ENCODE measurements at regions not wholly inside any gene's neighbourhood (a gene's known extent, or its start where the extent isn't known, plus 50 kb on each side); places are given as distances from the start of the nearest gene placed in this dataset.
A peak's percentile ranks its signal among the peaks of the same experiment; 100 is the strongest.
"Not testable (repeated sequence)": the region's sequence is repeated elsewhere in the genome, so short reads cannot be mapped to it uniquely, and the experiment has no call there.

- no peak overlapping the region for H3K4me3 Mint-ChIP-seq
- H3K4me1 Mint-ChIP-seq, result no peaks in the 10 kb centered on the region
- H3K27me3 Mint-ChIP-seq, result peaks cover 15% of the 10 kb centered on the region
- DNase-seq, result no peak
- no peaks in the 10 kb centered on the region for H3K36me3 Mint-ChIP-seq
- no peaks in the 10 kb centered on the region for H3K9me3 Mint-ChIP-seq
- no peak overlapping the region for H3K27ac Mint-ChIP-seq
These were observed 80.8 kb upstream of the SLC8A3 start for GRCh38 chr14:70269582-70269981.

- H3K9me3 Mint-ChIP-seq, result no peaks in the 10 kb centered on the region
- no peak overlapping the region for H3K4me3 Mint-ChIP-seq
- peaks cover 22% of the 10 kb centered on the region for H3K27me3 Mint-ChIP-seq
- DNase-seq, result no peak
- no peak overlapping the region for H3K27ac Mint-ChIP-seq
- no peaks in the 10 kb centered on the region for H3K4me1 Mint-ChIP-seq
- no peaks in the 10 kb centered on the region for H3K36me3 Mint-ChIP-seq
These were observed 80.0 kb upstream of the SLC8A3 start for GRCh38 chr14:70268760-70269159.

DNA sequence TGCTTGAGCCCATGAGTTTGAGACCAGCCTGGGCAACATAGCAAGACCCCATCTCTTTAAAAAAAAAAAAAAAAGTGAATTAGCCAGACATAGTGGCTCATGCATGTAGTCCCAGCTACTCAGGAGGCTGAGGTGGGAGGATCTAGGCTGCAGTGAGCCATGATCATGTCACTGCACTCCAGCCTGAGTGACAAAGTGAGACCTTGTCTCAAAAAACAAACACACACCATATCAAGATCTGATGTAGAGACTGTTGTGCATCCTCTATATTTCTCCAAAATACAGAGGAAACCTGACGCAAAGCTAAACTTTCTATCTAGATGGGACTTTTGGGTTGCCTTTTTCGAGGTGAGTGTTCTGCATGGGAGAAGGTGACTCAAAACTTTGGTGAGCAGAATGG lies 77.4 kb upstream of the SLC8A3 start:
- no peaks in the 10 kb centered on the region for H3K4me1 Mint-ChIP-seq
- H3K27ac Mint-ChIP-seq, result no peak overlapping the region
- H3K4me3 Mint-ChIP-seq, result no peak overlapping the region
- peaks cover 29% of the 10 kb centered on the region for H3K27me3 Mint-ChIP-seq
- no peak for DNase-seq
- H3K9me3 Mint-ChIP-seq, result no peaks in the 10 kb centered on the region
- H3K36me3 Mint-ChIP-seq, result no peaks in the 10 kb centered on the region

GRCh38 chr14:70265422-70265821 lies 76.7 kb upstream of the SLC8A3 start:
- Mint-ChIP-seq H3K9me3 (no peaks in the 10 kb centered on the region), H3K4me3 (no peak overlapping the region), H3K27me3 (peaks cover 30% of the 10 kb centered on the region), H3K4me1 (no peaks in the 10 kb centered on the region), H3K36me3 (no peaks in the 10 kb centered on the region), H3K27ac (no peak overlapping the region)
- no peak for DNase-seq

DNA sequence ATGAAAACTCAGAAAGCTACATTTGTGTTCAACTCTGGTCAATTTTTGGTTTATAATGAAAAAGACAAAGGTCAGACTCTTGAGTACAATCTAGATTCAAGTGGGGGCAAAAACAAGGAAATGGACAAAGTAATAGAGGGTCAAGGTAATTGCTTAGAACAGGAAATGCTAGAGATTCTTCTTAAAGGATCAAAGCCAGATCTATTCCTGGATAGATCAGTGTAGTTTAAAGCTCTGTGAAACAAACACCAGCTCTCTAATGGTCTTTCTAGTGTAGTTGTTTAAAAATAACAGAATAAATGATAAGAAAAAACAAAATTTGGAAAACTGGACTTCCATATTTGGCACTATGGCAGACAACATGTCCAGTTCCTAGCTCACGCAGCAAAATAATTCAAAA lies 70.7 kb upstream of the SLC8A3 start:
- H3K4me3 Mint-ChIP-seq, result no peak overlapping the region
- H3K36me3 Mint-ChIP-seq, result no peaks in the 10 kb centered on the region
- no peak overlapping the region for H3K27ac Mint-ChIP-seq
- peaks cover 2% of the 10 kb centered on the region for H3K9me3 Mint-ChIP-seq
- peaks cover 5% of the 10 kb centered on the region for H3K4me1 Mint-ChIP-seq
- DNase-seq, result no peak
- peaks cover 60% of the 10 kb centered on the region for H3K27me3 Mint-ChIP-seq

- peaks cover 61% of the 10 kb centered on the region for H3K27me3 Mint-ChIP-seq
- DNase-seq, result no peak
- H3K27ac Mint-ChIP-seq, result no peak overlapping the region
- H3K9me3 Mint-ChIP-seq, result peaks cover 2% of the 10 kb centered on the region
- peaks cover 3% of the 10 kb centered on the region for H3K36me3 Mint-ChIP-seq
- H3K4me1 Mint-ChIP-seq, result peaks cover 5% of the 10 kb centered on the region
- H3K4me3 Mint-ChIP-seq, result no peak overlapping the region
These were observed 68.8 kb upstream of the SLC8A3 start for GRCh38 chr14:70257526-70257925.

DNA sequence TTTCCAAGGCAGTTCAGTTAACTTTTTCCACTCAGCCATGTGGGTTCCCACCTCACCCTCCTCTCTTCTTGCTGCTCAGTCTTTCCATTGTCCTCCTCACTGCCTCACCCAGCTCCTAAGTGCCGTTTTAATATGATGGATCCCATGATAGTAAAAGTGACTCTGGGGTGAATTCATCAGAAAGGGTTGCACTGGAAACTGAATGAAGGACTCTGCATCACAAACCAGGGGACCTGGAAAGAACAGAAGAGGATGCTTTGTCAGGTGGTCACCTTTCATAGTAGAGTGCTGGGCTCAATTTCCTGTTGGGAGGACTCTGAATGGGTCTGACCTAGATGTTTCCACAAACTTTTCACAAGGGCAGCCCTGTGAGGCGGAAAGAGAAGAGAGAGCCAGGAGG lies 67.8 kb upstream of the SLC8A3 start:
- H3K27me3 Mint-ChIP-seq, result peaks cover 60% of the 10 kb centered on the region
- peak overlapping the region; percentile 42 for H3K4me3 Mint-ChIP-seq
- peaks cover 2% of the 10 kb centered on the region for H3K9me3 Mint-ChIP-seq

DNA sequence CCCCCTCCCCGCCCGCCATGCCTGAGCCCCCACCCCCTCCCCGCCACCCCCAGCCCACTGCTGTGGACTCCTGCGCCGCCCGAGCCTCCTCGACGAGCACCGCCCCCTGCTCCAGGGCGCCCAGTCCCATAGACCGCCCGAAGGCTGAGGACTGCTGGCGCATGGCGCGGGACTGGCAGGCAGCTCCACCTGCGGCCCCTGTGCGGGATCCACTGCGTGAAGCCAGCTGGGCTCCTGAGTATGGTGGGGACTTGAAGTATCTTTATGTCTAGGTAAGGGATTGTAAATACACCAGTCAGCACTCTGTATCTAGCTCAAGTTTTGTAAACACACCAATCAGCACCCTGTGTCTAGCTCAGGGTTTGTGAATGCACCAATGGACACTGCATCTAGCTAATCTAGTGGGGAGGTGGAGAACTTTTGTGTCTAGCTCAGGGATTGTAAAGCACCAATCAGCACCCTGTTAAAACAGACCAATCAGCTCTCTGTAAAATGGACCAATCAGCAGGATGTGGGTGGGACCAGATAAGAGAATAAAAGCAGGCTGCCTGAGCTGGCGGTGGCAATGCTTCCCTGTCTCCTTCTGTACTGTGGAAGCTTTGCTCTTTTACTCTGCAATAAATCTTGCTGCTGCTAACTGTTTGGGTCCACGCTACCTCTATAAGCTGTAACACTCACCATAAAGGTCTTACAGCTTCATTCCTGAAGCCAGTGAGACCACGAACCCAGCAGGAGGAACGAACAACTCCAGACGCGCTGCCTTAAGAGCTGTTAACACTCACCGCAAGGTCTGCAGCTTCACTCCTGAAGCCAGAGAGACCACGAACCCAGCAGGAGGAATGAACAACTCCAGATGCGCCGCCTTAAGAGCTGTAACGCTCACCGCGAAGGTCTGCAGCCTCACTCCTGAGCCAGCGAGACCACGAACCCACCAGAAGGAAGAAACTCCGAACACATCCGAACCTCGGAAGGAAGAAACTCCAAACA lies 66.6 kb upstream of the SLC8A3 start:
- Mint-ChIP-seq H3K4me3 (peak overlapping the region; percentile 75), H3K27me3 (peaks cover 55% of the 10 kb centered on the region)
- DNase-seq, result peak; percentile 33
- not testable (repeated sequence) for H3K4me1 Mint-ChIP-seq, H3K36me3 Mint-ChIP-seq, H3K27ac Mint-ChIP-seq, H3K9me3 Mint-ChIP-seq

More for the DNA sequence above, 67.8 kb upstream of the SLC8A3 start:
- peaks cover 5% of the 10 kb centered on the region for H3K4me1 Mint-ChIP-seq
- H3K36me3 Mint-ChIP-seq, result peaks cover 3% of the 10 kb centered on the region
- no peak for DNase-seq
- no peak overlapping the region for H3K27ac Mint-ChIP-seq

DNA sequence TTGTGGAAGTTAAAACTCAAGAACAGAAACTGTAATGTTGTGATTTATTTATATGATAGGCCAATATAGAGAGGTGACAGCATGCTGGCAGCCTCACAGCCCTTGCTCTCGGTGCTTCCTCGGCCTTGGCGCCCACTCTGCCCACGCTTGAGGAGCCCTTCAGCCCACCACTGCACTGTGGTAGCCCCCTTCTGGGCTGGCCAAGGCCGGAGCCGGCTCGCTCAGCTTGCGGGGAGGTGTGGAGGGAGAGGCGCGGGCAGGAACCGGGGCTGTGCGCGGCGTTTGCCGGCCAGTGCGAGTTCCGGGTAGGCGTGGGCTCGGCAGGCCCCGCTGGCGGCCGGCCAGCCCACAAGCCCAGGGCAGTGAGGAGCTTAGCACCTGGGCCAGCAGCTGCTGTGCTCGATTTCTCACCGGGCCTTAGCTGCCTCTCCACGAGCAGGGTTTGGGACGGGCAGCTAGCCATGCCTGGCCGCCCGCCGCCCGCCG lies 65.8 kb upstream of the SLC8A3 start:
- Mint-ChIP-seq H3K27me3 (peaks cover 58% of the 10 kb centered on the region), H3K36me3 (peaks cover 3% of the 10 kb centered on the region), H3K4me1 (peaks cover 5% of the 10 kb centered on the region), H3K27ac (no peak overlapping the region), H3K4me3 (peak overlapping the region; percentile 45), H3K9me3 (peaks cover 2% of the 10 kb centered on the region)
- DNase-seq, result peak; percentile 33

DNA sequence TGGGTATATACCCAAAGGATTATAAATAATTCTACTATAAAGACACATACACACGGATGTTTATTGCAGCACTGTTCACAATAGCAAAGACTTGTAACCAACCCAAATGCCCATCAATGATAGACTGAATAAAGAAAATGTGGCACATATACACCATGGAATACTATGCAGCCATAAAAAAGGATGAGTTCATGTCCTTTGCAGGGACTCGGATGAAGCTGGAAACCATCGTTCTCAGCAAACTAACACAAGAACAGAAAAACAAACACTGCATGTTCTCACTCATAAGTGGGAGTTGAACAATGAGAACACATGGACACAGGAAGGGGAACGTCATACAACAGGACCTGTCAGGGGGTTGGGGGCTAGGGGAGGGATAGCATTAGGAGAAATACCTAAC lies 64.8 kb upstream of the SLC8A3 start:
- not testable (repeated sequence) for H3K4me1 Mint-ChIP-seq, H3K9me3 Mint-ChIP-seq, H3K36me3 Mint-ChIP-seq, H3K27ac Mint-ChIP-seq, DNase-seq
- Mint-ChIP-seq H3K4me3 (peak overlapping the region; percentile 23), H3K27me3 (peaks cover 50% of the 10 kb centered on the region)

DNA sequence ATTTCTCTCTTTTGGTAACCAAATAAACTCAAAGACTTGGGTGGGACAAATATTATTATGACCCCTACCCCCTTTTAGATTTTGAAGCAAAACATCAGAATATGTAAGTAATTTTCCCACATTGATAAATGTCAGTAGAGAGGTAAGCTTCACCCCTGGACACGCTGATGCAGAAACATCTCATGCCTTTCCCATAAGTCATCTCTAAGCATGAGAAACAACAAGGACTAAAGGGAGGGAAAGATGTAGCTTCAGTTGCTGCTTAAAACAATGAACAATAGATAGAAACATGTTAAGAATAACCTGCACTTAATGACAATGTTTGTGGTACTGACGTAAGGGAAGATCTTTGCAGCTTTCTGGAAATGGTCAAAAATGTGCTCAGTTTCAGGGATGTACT lies 56.3 kb upstream of the SLC8A3 start:
- no peak for DNase-seq
- Mint-ChIP-seq H3K9me3 (no peaks in the 10 kb centered on the region), H3K27me3 (peaks cover 38% of the 10 kb centered on the region), H3K4me3 (no peak overlapping the region), H3K27ac (no peak overlapping the region), H3K36me3 (no peaks in the 10 kb centered on the region), H3K4me1 (no peaks in the 10 kb centered on the region)

DNA sequence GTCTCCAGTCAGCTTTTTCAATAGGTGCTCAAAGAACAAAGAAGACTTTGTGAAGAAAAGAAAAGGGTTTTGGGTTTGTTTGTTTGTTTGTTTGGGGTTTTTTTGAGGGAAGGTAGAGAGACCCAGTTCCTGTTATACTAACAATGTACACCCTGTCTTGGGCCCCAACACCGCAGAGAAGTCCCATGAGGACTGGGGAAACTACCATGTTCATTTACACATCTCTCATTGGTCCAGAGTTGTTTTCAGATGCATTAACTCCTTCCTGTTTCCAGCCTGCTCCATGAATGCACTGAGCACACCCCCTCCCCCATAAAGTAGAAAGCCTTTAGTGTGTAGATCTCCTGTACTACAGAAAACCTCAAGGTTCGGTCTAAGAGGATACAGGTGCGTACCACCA lies 51.1 kb upstream of the SLC8A3 start:
- Mint-ChIP-seq H3K4me3 (no peak overlapping the region), H3K36me3 (no peaks in the 10 kb centered on the region), H3K4me1 (no peaks in the 10 kb centered on the region), H3K9me3 (no peaks in the 10 kb centered on the region), H3K27me3 (peaks cover 52% of the 10 kb centered on the region), H3K27ac (no peak overlapping the region)
- DNase-seq, result no peak

GRCh38 chr14:70238635-70239034 lies 49.9 kb upstream of the SLC8A3 start:
- DNase-seq, H3K36me3 Mint-ChIP-seq, H3K9me3 Mint-ChIP-seq, H3K4me1 Mint-ChIP-seq, H3K27ac Mint-ChIP-seq, H3K4me3 Mint-ChIP-seq: not testable (repeated sequence)
- peaks cover 45% of the 10 kb centered on the region for H3K27me3 Mint-ChIP-seq

Measured in activated naive CD8-positive, alpha-beta T cell treated with anti-CD3 and anti-CD28 coated beads for 36 hours (primary cell).